Mucosa of stomach (tissue), 1 donor: ENCODE measurements at regions not wholly inside any gene's neighbourhood (a gene's known extent, or its start where the extent isn't known, plus 50 kb on each side); places are given as distances from the start of the nearest gene placed in this dataset.

ENCODE experiments used
- H3K27me3 ChIP-seq: one replicate; pipeline ENCODE4 v1.7.0; 2013; ENCODE audit warnings: mild to moderate bottlenecking, low read length; ENCODE audit not compliant: control insufficient read depth, insufficient read depth
- H3K36me3 ChIP-seq: one replicate; pipeline ENCODE4 v1.7.0; 2013; ENCODE audit warnings: low read length; ENCODE audit not compliant: control insufficient read depth, insufficient read depth
- H3K4me1 ChIP-seq: one replicate; pipeline ENCODE4 v1.7.0; 2013; ENCODE audit warnings: mild to moderate bottlenecking, low read length; ENCODE audit not compliant: control insufficient read depth, insufficient read depth
- H3K4me3 ChIP-seq: one replicate; pipeline ENCODE4 v1.7.0; 2013; ENCODE audit warnings: low read length
- H3K9ac ChIP-seq: one replicate; pipeline ENCODE4 v1.7.0; 2013; ENCODE audit warnings: mild to moderate bottlenecking, low read length, moderate library complexity
- H3K9me3 ChIP-seq: one replicate; pipeline ENCODE4 v1.7.0; 2013; ENCODE audit warnings: mild to moderate bottlenecking, low read length, moderate library complexity; ENCODE audit not compliant: control insufficient read depth
- donor health status: Pancreatic carcinoma.

DNA sequence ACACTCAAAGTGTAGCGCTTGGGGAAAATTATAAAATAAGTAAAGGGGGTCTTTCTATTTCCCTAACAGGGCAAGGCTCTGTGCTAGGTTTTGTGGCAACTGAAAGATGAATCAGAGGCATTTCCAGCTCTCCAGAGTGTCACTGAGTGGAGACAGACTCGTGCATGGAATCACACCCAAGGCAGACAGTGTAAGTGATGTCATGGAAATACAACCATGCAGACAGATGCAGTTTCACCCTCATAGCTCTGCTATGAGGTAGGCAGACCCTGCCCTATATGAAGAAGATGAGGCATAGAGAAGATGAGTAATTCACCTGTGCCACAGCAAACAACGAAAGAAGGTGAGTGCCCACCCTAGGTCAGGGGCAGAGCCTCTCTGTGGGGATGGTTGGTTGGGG, 57.2 kb upstream of the PITRM1 start:
- H3K4me3 ChIP-seq = no peak overlapping the region

DNA sequence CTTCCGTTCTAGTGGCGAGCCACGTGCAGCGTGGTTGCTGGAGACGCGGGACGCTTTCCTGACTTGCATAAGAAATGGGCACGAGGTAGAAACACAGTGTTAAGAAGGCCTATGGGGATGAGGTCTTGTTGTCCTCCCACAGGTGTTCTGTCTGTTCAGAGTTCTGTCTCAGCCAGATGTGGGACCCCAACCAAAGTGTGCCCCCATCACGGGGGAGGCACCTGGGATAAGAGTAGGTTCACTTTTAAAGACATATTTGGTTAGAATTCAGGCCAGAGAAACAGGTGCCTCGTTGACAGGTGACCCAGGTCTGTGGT, 56.0 kb upstream of the PITRM1 start:
- H3K9me3 ChIP-seq = no peaks in the 10 kb centered on the region

More for the DNA sequence above, 57.2 kb upstream of the PITRM1 start:
- Histone ChIP-seq H3K9me3 (no peaks in the 10 kb centered on the region), H3K36me3 (no peaks in the 10 kb centered on the region), H3K4me1 (no peaks in the 10 kb centered on the region), H3K27me3 (no peaks in the 10 kb centered on the region), H3K9ac (no peak overlapping the region)

DNA sequence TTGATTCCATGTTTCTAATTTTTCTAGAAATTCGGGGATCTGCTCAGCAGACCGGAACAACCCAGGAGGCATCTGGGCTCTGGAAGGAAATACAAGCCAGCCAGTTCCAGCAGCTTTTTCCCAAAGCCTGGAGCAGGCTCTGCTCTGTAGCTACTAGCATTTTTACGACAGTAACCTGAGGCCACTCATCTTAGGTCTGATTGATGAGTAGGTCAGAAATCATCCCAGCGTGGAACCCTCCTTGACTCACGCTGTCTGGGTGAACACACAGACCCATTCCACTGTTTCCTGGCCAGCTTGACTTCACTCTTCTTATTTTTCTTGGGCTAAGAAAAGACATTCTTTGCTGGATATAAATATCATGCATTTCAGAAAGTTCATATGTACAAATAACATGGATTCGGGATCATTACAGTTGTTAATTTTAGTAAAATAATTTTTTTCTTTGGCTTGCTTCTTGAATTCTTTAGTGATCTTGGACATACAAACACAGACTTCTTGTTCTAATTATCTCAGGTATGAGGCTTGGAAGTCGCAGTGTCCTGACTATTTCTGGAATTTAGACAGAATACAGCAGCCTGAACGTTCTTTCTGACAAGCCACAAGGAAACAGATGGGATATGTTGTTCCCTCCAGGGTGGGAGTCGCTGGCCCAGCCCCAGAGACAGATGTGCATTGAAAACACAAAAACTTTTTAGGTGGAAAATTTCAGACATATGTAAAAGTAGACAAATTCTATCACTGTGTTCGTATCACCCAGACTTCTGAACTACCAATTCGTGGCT, 54.6 kb upstream of the PITRM1 start:
- H3K9me3 ChIP-seq = no peaks in the 10 kb centered on the region
- no peaks in the 10 kb centered on the region for H3K4me1 ChIP-seq
- no peaks in the 10 kb centered on the region for H3K27me3 ChIP-seq
- no peak overlapping the region for H3K9ac ChIP-seq
- H3K36me3 ChIP-seq = no peaks in the 10 kb centered on the region
- H3K4me3 ChIP-seq = no peak overlapping the region

More for the DNA sequence above, 56.0 kb upstream of the PITRM1 start:
- no peak overlapping the region for H3K9ac ChIP-seq
- no peaks in the 10 kb centered on the region for H3K27me3 ChIP-seq
- no peak overlapping the region for H3K4me3 ChIP-seq
- no peaks in the 10 kb centered on the region for H3K4me1 ChIP-seq
- H3K36me3 ChIP-seq = no peaks in the 10 kb centered on the region

GRCh38 chr10:3225561-3225960, 53.0 kb upstream of the PITRM1 start:
- Histone ChIP-seq H3K9ac (no peak overlapping the region), H3K27me3 (no peaks in the 10 kb centered on the region), H3K36me3 (no peaks in the 10 kb centered on the region), H3K4me1 (no peaks in the 10 kb centered on the region), H3K4me3 (no peak overlapping the region), H3K9me3 (no peaks in the 10 kb centered on the region)

DNA sequence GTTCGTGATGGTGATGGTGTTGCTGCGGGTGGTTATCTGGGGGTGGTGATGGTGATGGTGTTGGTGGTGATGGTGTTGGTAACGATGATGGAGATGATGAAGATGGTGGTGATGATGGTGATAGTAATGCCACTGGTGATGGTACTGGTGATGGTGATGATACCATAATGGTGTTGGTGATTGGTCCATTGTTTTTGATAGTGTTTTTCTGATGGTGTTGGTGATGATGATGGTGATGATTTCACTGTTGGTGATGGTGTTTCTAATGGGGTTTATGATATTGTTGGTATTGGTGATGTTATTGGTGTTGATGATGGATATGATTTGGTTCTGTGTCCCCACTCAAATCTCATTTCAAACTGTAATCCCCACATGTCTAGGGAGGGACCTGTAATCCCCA, 51.7 kb upstream of the PITRM1 start:
- H3K27me3 ChIP-seq = no peaks in the 10 kb centered on the region
- H3K9ac ChIP-seq = no peak overlapping the region
- H3K4me3 ChIP-seq = no peak overlapping the region
- no peaks in the 10 kb centered on the region for H3K4me1 ChIP-seq
- H3K36me3 ChIP-seq = no peaks in the 10 kb centered on the region
- H3K9me3 ChIP-seq = no peaks in the 10 kb centered on the region

DNA sequence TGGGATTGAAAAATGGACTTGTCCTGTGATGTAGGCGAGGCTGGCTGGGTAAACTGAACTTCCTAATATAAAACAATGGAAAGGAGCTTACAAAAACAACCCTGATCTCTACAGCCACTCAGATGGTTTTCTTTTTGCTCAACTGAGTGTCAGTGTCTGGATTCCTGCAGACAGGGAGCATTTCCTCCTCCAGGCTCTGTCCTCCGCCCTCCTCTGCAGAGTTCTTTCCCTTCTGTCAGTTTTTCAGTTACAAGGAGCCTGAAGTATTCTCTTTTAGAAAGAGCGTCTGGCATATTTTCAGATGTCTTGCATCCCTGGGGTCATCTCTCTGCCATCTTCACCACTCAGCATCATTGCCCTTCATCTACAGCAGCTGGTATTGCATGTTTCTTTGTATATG, 50.0 kb upstream of the PITRM1 start:
- Histone ChIP-seq H3K27me3 (no peaks in the 10 kb centered on the region), H3K4me1 (no peaks in the 10 kb centered on the region), H3K4me3 (no peak overlapping the region), H3K9me3 (no peaks in the 10 kb centered on the region), H3K9ac (no peak overlapping the region), H3K36me3 (no peaks in the 10 kb centered on the region)
